Activated T-cell treated with anti-CD3 and anti-CD28 coated beads for 1 hour (primary cell): ENCODE measurements at regions not wholly inside any gene's neighbourhood (a gene's known extent, or its start where the extent isn't known, plus 50 kb on each side); places are given as distances from the start of the nearest gene placed in this dataset.
"Not testable (repeated sequence)": the region's sequence is repeated elsewhere in the genome, so short reads cannot be mapped to it uniquely, and the experiment has no call there.

Experiments
- DNase-seq: peaks from one replicate; pipeline ENCODE4 v3.0.0-alpha.2; 2020; ENCODE audit warnings: low read depth

GRCh38 chr2:239654266-239654665, 253.4 kb upstream of the HDAC4 start:
- no peak for DNase-seq

- no peak for DNase-seq
Measured at GRCh38 chr2:239651859-239652258, 251.0 kb upstream of the HDAC4 start.

GRCh38 chr2:239650674-239651073, 249.9 kb upstream of the HDAC4 start:
- no peak for DNase-seq

GRCh38 chr2:239649309-239649708, 248.5 kb upstream of the HDAC4 start:
- DNase-seq = no peak

- no peak for DNase-seq
Measured at GRCh38 chr2:239648607-239649006, 247.8 kb upstream of the HDAC4 start.

GRCh38 chr2:239647052-239647819, 246.4 kb upstream of the HDAC4 start:
- no peak for DNase-seq

- DNase-seq = no peak
Measured at GRCh38 chr2:239646184-239646583, 245.4 kb upstream of the HDAC4 start.

GRCh38 chr2:239644594-239644993, 243.8 kb upstream of the HDAC4 start:
- DNase-seq = not testable (repeated sequence)

GRCh38 chr2:239644011-239644410, 243.2 kb upstream of the HDAC4 start:
- no peak for DNase-seq

- DNase-seq = no peak
Measured at GRCh38 chr2:239642406-239643004, 241.7 kb upstream of the HDAC4 start.

GRCh38 chr2:239641904-239642303, 241.1 kb upstream of the HDAC4 start:
- DNase-seq = not testable (repeated sequence)

GRCh38 chr2:239640676-239641578, 240.1 kb upstream of the HDAC4 start:
- DNase-seq = no peak

GRCh38 chr2:239640210-239640609, 239.4 kb upstream of the HDAC4 start:
- no peak for DNase-seq

GRCh38 chr2:239639421-239640185, 238.8 kb upstream of the HDAC4 start:
- DNase-seq = no peak

GRCh38 chr2:239638376-239638775, 237.6 kb upstream of the HDAC4 start:
- DNase-seq = no peak

- DNase-seq = no peak
Measured at GRCh38 chr2:239636808-239637207, 236.0 kb upstream of the HDAC4 start.

- no peak for DNase-seq
Measured at GRCh38 chr2:239634769-239635168, 233.9 kb upstream of the HDAC4 start.

- no peak for DNase-seq
Measured at GRCh38 chr2:239630618-239631286, 229.9 kb upstream of the HDAC4 start.

GRCh38 chr2:239629926-239630617, 229.3 kb upstream of the HDAC4 start:
- DNase-seq = no peak

- no peak for DNase-seq
Measured at GRCh38 chr2:239626961-239627592, 226.3 kb upstream of the HDAC4 start.
